Suprapubic skin (tissue), 4 donors: ENCODE measurements at regions not wholly inside any gene's neighbourhood (a gene's known extent, or its start where the extent isn't known, plus 50 kb on each side); places are given as distances from the start of the nearest gene placed in this dataset.

Source experiments
- CTCF ChIP-seq, 2 donors: fragments of 200-600 bp in 1 of 2; fragments of 450-650 bp in 1 of 2; sonication (generic) in 1 of 2; IDR thresholded peaks; one replicate each; pipeline ENCODE4 v1.5.1; 2016 to 2019; ENCODE audit warnings: antibody characterized with exemption in 2 of 2, mild to moderate bottlenecking in 1 of 2, moderate library complexity in 1 of 2
- EP300 ChIP-seq: sonication (generic); formaldehyde crosslinking; IDR thresholded peaks from one replicate; pipeline ENCODE4 v1.6.1; 2017; ENCODE audit warnings: antibody characterized with exemption
- POLR2A ChIP-seq, 2 donors: fragments of 450-650 bp; IDR thresholded peaks; one replicate each; pipeline ENCODE4 v1.6.1; 2017; ENCODE audit warnings: antibody characterized with exemption in 2 of 2, mild to moderate bottlenecking in 2 of 2, moderate library complexity in 2 of 2
- POLR2AphosphoS5 ChIP-seq, 3 donors: sonication (generic); formaldehyde crosslinking; IDR thresholded peaks; one replicate each; pipeline ENCODE4 v1.6.1; 2017; ENCODE audit warnings: antibody characterized with exemption in 3 of 3

DNA sequence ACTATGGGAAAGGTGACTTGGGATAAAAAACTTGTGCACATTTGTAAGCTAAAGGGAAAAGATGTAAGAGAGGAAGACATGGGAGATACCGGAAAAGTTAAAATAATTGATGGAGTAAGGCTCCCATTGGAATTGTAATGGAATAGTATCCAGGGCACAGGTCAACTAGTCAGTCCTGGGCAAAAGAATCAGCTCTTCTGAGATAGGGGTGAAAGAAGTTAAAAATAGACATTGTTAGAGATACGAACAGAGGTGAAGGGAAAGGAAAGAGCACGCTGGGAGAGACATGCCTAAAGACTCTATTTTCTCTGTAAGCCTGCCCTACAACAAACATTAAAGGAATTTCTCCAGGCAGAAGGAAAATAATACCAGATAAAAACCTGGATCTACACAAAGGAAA, 101.6 kb downstream of the SLC41A2 start:
- no peak for TF ChIP-seq CTCF (IDR thresholded peaks at IDR 0.05)
- TF ChIP-seq EP300, result no peak
- TF ChIP-seq POLR2A (IDR thresholded peaks at IDR 0.05), result no peak
- no peak for TF ChIP-seq POLR2AphosphoS5 (IDR thresholded peaks at IDR 0.05)
